Heart left ventricle (tissue), 16 donors: ENCODE measurements at regions not wholly inside any gene's neighbourhood (a gene's known extent, or its start where the extent isn't known, plus 50 kb on each side); places are given as distances from the start of the nearest gene placed in this dataset.

Experiments used
- ATAC-seq, 4 donors: fragments of 200-7000 bp; cut with Tn5 transposase; one replicate each; pipeline ENCODE4 v1.9.1; 2020 to 2022; ENCODE audit warnings: moderate library complexity in 4 of 4, mild to moderate bottlenecking in 3 of 4, moderate number of reproducible peaks in 1 of 4
- DNase-seq, 5 donors: peaks; one replicate each; pipeline ENCODE4 v3.0.0-alpha.2; 2020
- H3K27ac ChIP-seq, 12 donors: fragments of 200-600 bp; sonication (generic) in 4 of 12; one replicate each; pipeline versions ENCODE4 v1.5.0 to v1.8.0; 2016 to 2022; ENCODE audit warnings: mild to moderate bottlenecking in 2 of 12
- H3K27me3 ChIP-seq, 9 donors: fragments of 200-600 bp; sonication (generic) in 2 of 9; one replicate each; pipeline versions ENCODE4 v1.5.1 to v1.8.0; 2016 to 2022; ENCODE audit warnings: mild to moderate bottlenecking in 3 of 9
- H3K36me3 ChIP-seq, 9 donors: fragments of 200-600 bp; sonication (generic) in 2 of 9; one replicate each; pipeline versions ENCODE4 v1.5.0 to v1.8.0; 2018 to 2022; ENCODE audit warnings: mild to moderate bottlenecking in 2 of 9
- H3K4me1 ChIP-seq, 12 donors: fragments of 200-600 bp; sonication (generic) in 4 of 12; one replicate each; pipeline versions ENCODE4 v1.5.0 to v1.8.0; 2016 to 2022; ENCODE audit warnings: mild to moderate bottlenecking in 3 of 12
- H3K4me3 ChIP-seq, 12 donors: fragments of 200-600 bp; sonication (generic) in 4 of 12; one replicate each; pipeline versions ENCODE4 v1.5.0 to v1.8.0; 2017 to 2022; ENCODE audit warnings: mild to moderate bottlenecking in 9 of 12, moderate library complexity in 4 of 12
- H3K9me3 ChIP-seq, 12 donors: fragments of 200-600 bp; sonication (generic) in 4 of 12; one replicate each; pipeline versions ENCODE4 v1.5.0 to v1.8.0; 2016 to 2022; ENCODE audit warnings: mild to moderate bottlenecking in 1 of 12
- CTCF ChIP-seq, 12 donors: fragments of 200-600 bp; sonication (generic) in 4 of 12; IDR thresholded peaks; one replicate each; pipeline versions ENCODE4 v1.5.0 to v1.8.0; 2018 to 2022; ENCODE audit warnings: antibody characterized with exemption in 12 of 12, mild to moderate bottlenecking in 5 of 12
- POLR2A ChIP-seq, 2 donors: fragments of 450-650 bp; IDR thresholded peaks; one replicate each; pipeline ENCODE4 v1.6.1; 2017; ENCODE audit warnings: antibody characterized with exemption in 2 of 2, mild to moderate bottlenecking in 2 of 2, moderate library complexity in 2 of 2
- WGBS, 4 donors: extraction: QIAGEN DNeasy Blood & Tissue Kit in 2 of 4; methylation state at CpG; one replicate each; pipeline versions ENCODE4 v1.1.5 to v1.1.7; 2013 to 2018; 5-methylcytosine and 5-hydroxymethylcytosine counted together
- intact Hi-C, 10 donors: fragments of 100-400 bp; cut with DNase I; formaldehyde crosslinking; loops; one replicate each; pipeline versions ENCODE4 v1.11.1 to v1.14.2; 2022
- donor health status: ischemic (EF 13 %, LVEDD 7.1; RV severe dilation, severe dysfunction).
- donor health status: healthy with polysubstance abuse.
- donor health status: DM: no; HTN: yes; CAD: no.
- donor health status: DM: no; HTN: no; CAD: no.
- donor health status: ischemic (EF 25% LVEDD 6.9; RV normal size, moderate dysfunction).
- donor health status: ischemic (EF 25% LVEDD 5.7; RV mildly dilated, moderate dysfunction).
- donor health status: healthy.
- donor health status: DM: yes; HTN: yes; CAD: no.
- donor health status: ischemic (EF 35%, LVEDD 5.7; RV mildly dilated, moderate dysfunction).
- donor health status: nonischemic (EF 11% LVEDD 7.7; RV severe dilation, severe dysfunction).
- donor health status: DM: yes; HTN: yes; CAD: no.
- donor health status: PGD.
- donor health status: ischemic (EF 29% LVEDD 5.4; RV normal size, mild dysfunction).
- donor health status: nonischemic (EF 23%, LVEDD 6.1; RV moderate dilation, normal function).

GRCh38 chr17:65401561-65401960 lies 159.9 kb downstream of the AXIN2 start:
- no peaks in the 10 kb centered on the region for H3K9me3 ChIP-seq
- no peaks in the 10 kb centered on the region for H3K36me3 ChIP-seq
- ATAC-seq (no peak), DNase-seq (no peak)
- no peak overlapping the region for H3K27ac ChIP-seq
- no peaks in the 10 kb centered on the region for H3K4me1 ChIP-seq
- H3K27me3 ChIP-seq: no peaks in the 10 kb centered on the region
- no peak overlapping the region for H3K4me3 ChIP-seq
- TF ChIP-seq CTCF (IDR thresholded peaks at IDR 0.05): no peak
- TF ChIP-seq POLR2A (IDR thresholded peaks at IDR 0.05): no peak
- intact Hi-C loops: no loop called here
- WGBS, 4 donors: 39 to 69% (median 49%) methylated on average over 3 of the region's 3 CpGs

- Histone ChIP-seq H3K4me1 (no peaks in the 10 kb centered on the region), H3K27me3 (no peaks in the 10 kb centered on the region), H3K36me3 (no peaks in the 10 kb centered on the region), H3K27ac (no peak overlapping the region), H3K4me3 (no peak overlapping the region), H3K9me3 (peaks cover 0 to 5% (median 0%) of the 10 kb centered on the region in 12 donors)
- TF ChIP-seq CTCF (IDR thresholded peaks at IDR 0.05) (no peak), POLR2A (IDR thresholded peaks at IDR 0.05) (no peak)
- intact Hi-C loops: no loop called here
- no peak for ATAC-seq
- 75 to 95% (median 88%) methylated on average over 1 of the region's 1 CpG for WGBS, 4 donors
- no peak for DNase-seq
These were observed 160.7 kb downstream of the AXIN2 start for GRCh38 chr17:65400701-65401100.

DNA sequence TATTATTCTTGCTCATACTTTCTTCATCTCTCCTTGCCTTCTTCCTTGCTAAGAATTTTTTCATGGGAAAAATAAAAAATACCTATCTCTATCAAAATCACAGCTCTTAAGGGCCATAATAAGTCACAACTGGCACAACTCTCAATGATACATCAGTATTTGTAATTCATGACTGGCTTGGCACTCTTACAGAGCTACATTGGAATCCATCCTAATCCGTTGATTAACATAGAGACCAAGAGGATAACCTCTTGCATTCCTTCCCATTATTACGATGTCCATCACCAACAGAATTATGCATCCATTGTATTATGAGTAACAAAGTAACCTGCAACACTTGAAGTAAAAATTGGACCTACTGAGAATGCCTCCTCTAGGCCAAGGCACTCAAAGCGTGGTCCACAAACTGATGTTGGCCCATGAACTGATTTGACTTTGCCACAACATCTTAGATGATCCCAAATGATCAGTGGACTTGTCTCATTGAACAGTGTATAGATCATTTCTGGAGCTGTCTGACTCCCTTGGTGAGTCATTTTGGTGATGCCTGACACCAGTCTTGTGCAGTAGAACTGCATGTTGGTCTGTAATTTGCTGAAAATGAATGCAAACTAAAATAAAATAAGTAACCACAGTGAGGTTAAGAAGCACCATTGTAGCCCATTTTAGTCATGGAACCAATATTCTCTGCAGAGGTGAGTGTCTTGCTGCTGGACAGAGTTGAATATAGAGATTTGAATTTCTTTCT lies 163.2 kb downstream of the AXIN2 start:
- H3K36me3 ChIP-seq: no peaks in the 10 kb centered on the region
- H3K27me3 ChIP-seq: no peaks in the 10 kb centered on the region
- 82 to 91% (median 89%) methylated on average over 3 of the region's 3 CpGs for WGBS, 4 donors
- DNase-seq (no peak), ATAC-seq (no peak)
- no peak overlapping the region for H3K27ac ChIP-seq
- peaks cover 0 to 8% (median 0%) of the 10 kb centered on the region in 12 donors for H3K9me3 ChIP-seq
- H3K4me3 ChIP-seq: no peak overlapping the region
- H3K4me1 ChIP-seq: no peaks in the 10 kb centered on the region
- intact Hi-C loops: no loop called here
- TF ChIP-seq CTCF (IDR thresholded peaks at IDR 0.05): no peak
- TF ChIP-seq POLR2A (IDR thresholded peaks at IDR 0.05): no peak

DNA sequence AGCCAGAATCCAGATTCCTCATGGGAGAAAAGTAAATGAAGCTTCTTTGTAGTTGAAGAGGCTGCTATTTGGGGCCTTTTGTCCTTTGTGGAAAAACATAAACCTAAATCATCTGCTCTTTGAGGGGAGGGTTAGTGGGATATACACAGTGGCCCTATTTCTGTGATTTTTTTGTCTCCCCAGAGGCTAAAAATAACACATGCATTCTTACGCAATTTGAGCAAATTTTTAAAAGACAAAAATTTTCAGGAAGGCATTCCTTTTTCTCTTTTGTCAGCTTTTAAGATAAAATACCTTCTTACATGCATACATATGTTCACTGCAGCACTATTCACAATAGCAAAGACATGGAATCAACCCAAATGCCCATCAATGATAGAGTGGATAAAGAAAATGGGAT lies 165.5 kb downstream of the AXIN2 start:
- H3K4me1 ChIP-seq: no peaks in the 10 kb centered on the region
- intact Hi-C loops: no loop called here
- H3K9me3 ChIP-seq: peaks cover 0 to 8% (median 0%) of the 10 kb centered on the region in 12 donors
- H3K36me3 ChIP-seq: no peaks in the 10 kb centered on the region
- 78 to 88% (median 86%) methylated on average over 1 of the region's 1 CpG for WGBS, 4 donors
- H3K27ac ChIP-seq: no peak overlapping the region
- no peak overlapping the region for H3K4me3 ChIP-seq
- TF ChIP-seq CTCF (IDR thresholded peaks at IDR 0.05) (no peak), POLR2A (IDR thresholded peaks at IDR 0.05) (no peak)
- ATAC-seq (no peak), DNase-seq (no peak)
- peaks cover 0 to 3% (median 0%) of the 10 kb centered on the region in 9 donors for H3K27me3 ChIP-seq
